ENCODE measurements at regions not wholly inside any gene's neighbourhood (a gene's known extent, or its start where the extent isn't known, plus 50 kb on each side); places are given as distances from the start of the nearest gene placed in this dataset.

- no peak for TF ChIP-seq ZBTB7A (IDR thresholded peaks at IDR 0.05; ENCODE audit: low read depth)
- no peak for TF ChIP-seq EP300 (IDR thresholded peaks at IDR 0.05; ENCODE audit: borderline replicate concordance)
- TF ChIP-seq RAD21 (IDR thresholded peaks at IDR 0.05; ENCODE audit: low read depth): peak; percentile 47
- TF ChIP-seq CEBPB (IDR thresholded peaks at IDR 0.05): peak; percentile 57; the same call in 1 of the 2 replicates
- no peak for TF ChIP-seq YY1 (IDR thresholded peaks at IDR 0.05; ENCODE audit: low read depth)
These were observed 73.1 kb upstream of the FMR1 start for GRCh38 chrX:147838465-147839131.

- no peak for TF ChIP-seq ZBTB7A (IDR thresholded peaks at IDR 0.05; ENCODE audit: low read depth)
- TF ChIP-seq RAD21 (IDR thresholded peaks at IDR 0.05; ENCODE audit: low read depth): no peak
- TF ChIP-seq CEBPB (IDR thresholded peaks at IDR 0.05): no peak
- TF ChIP-seq TEAD4 (IDR thresholded peaks at IDR 0.05): no peak
- TF ChIP-seq, protein P1, sequence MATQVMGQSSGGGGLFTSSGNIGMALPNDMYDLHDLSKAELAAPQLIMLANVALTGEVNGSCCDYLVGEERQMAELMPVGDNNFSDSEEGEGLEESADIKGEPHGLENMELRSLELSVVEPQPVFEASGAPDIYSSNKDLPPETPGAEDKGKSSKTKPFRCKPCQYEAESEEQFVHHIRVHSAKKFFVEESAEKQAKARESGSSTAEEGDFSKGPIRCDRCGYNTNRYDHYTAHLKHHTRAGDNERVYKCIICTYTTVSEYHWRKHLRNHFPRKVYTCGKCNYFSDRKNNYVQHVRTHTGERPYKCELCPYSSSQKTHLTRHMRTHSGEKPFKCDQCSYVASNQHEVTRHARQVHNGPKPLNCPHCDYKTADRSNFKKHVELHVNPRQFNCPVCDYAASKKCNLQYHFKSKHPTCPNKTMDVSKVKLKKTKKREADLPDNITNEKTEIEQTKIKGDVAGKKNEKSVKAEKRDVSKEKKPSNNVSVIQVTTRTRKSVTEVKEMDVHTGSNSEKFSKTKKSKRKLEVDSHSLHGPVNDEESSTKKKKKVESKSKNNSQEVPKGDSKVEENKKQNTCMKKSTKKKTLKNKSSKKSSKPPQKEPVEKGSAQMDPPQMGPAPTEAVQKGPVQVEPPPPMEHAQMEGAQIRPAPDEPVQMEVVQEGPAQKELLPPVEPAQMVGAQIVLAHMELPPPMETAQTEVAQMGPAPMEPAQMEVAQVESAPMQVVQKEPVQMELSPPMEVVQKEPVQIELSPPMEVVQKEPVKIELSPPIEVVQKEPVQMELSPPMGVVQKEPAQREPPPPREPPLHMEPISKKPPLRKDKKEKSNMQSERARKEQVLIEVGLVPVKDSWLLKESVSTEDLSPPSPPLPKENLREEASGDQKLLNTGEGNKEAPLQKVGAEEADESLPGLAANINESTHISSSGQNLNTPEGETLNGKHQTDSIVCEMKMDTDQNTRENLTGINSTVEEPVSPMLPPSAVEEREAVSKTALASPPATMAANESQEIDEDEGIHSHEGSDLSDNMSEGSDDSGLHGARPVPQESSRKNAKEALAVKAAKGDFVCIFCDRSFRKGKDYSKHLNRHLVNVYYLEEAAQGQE (IDR thresholded peaks at IDR 0.05; ENCODE audit: low read depth): no peak
These were observed 65.0 kb upstream of the FMR1 start for GRCh38 chrX:147846676-147847075.

- no peak for TF ChIP-seq CEBPB (IDR thresholded peaks at IDR 0.05)
- no peak for TF ChIP-seq NFIC (IDR thresholded peaks at IDR 0.05)
- TF ChIP-seq, protein P2, sequence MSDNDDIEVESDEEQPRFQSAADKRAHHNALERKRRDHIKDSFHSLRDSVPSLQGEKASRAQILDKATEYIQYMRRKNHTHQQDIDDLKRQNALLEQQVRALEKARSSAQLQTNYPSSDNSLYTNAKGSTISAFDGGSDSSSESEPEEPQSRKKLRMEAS (IDR thresholded peaks at IDR 0.05): no peak
- no peak for TF ChIP-seq EGR1 (IDR thresholded peaks at IDR 0.05)
- TF ChIP-seq TEAD4 (IDR thresholded peaks at IDR 0.05): no peak
- TF ChIP-seq RAD21 (IDR thresholded peaks at IDR 0.05; ENCODE audit: low read depth): no peak
- TF ChIP-seq, protein P3, sequence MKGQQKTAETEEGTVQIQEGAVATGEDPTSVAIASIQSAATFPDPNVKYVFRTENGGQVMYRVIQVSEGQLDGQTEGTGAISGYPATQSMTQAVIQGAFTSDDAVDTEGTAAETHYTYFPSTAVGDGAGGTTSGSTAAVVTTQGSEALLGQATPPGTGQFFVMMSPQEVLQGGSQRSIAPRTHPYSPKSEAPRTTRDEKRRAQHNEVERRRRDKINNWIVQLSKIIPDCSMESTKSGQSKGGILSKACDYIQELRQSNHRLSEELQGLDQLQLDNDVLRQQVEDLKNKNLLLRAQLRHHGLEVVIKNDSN (IDR thresholded peaks at IDR 0.05): no peak
- TF ChIP-seq, protein P1 (IDR thresholded peaks at IDR 0.05; ENCODE audit: low read depth): no peak
- no peak for TF ChIP-seq EP300 (IDR thresholded peaks at IDR 0.05; ENCODE audit: borderline replicate concordance)
- no peak for TF ChIP-seq ZBTB7A (IDR thresholded peaks at IDR 0.05; ENCODE audit: low read depth)
- no peak for TF ChIP-seq TAF1 (IDR thresholded peaks at IDR 0.05; ENCODE audit: low read depth)
- TF ChIP-seq YY1 (IDR thresholded peaks at IDR 0.05; ENCODE audit: low read depth): no peak
- no peak for TF ChIP-seq TCF12 (IDR thresholded peaks at IDR 0.05; ENCODE audit: low read depth)
- no peak for TF ChIP-seq CREB1 (IDR thresholded peaks at IDR 0.05; ENCODE audit: low read depth)
- no peak for TF ChIP-seq FOXM1 (IDR thresholded peaks at IDR 0.05; ENCODE audit: borderline replicate concordance, low read depth)
These were observed 63.7 kb upstream of the FMR1 start for GRCh38 chrX:147847999-147848398.

DNA sequence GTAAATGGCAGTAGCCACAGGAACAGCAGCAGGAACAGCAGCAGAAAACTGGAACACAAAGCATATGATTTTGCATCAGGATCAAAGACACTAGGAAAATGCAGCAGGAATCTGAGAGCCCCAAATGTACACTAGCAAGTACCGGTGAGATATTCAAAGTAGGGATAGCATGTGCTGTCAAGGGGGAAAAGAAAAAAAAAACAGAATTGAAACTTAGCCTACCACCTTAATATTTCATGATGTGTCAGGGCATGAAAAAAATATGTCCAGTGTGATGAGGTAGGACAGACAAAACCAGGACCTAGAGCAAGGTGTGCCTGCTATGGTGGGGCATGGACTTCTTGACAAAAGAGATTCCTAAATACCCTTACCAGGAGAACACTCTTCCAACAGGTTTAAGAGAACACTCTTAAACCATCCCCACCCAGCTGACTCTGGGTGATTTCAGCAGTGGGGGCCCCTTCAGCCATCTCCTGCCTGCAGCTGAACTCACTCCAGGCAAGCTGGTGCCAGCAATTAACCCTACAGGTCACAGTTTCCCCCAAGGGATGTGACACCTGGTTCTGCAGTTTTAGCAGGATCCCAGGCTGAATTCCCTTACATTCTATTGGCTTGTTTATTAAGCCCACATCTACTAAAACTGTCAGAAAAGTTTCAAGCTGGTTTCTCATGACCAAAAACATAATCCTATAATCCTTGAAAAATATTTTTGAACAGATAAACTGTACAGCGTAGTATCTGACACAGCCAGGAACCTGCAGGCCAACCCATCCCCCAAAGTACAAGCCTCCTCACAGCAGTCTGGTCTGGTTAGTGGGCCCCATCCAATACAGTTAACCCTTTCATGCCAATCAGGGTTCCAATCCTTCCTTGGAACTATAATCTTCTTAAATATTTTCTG is 62.9 kb upstream of the FMR1 start:
- no peak for TF ChIP-seq CREB1 (IDR thresholded peaks at IDR 0.05; ENCODE audit: low read depth)
- TF ChIP-seq YY1 (IDR thresholded peaks at IDR 0.05; ENCODE audit: low read depth): no peak
- no peak for TF ChIP-seq NFIC (IDR thresholded peaks at IDR 0.05)
- TF ChIP-seq EP300 (IDR thresholded peaks at IDR 0.05; ENCODE audit: borderline replicate concordance): no peak
- TF ChIP-seq CEBPB (IDR thresholded peaks at IDR 0.05): no peak

GRCh38 chrX:147850875-147851274 is 60.8 kb upstream of the FMR1 start:
- TF ChIP-seq CEBPB (IDR thresholded peaks at IDR 0.05) (no peak), CREB1 (IDR thresholded peaks at IDR 0.05; ENCODE audit: low read depth) (no peak), TAF1 (IDR thresholded peaks at IDR 0.05; ENCODE audit: low read depth) (no peak), TCF12 (IDR thresholded peaks at IDR 0.05; ENCODE audit: low read depth) (no peak), RAD21 (IDR thresholded peaks at IDR 0.05; ENCODE audit: low read depth) (no peak)
- TF ChIP-seq, protein P2 (IDR thresholded peaks at IDR 0.05): no peak

- TF ChIP-seq TAF1 (IDR thresholded peaks at IDR 0.05; ENCODE audit: low read depth): no peak
- TF ChIP-seq ZBTB7A (IDR thresholded peaks at IDR 0.05; ENCODE audit: low read depth): no peak
- no peak for TF ChIP-seq RAD21 (IDR thresholded peaks at IDR 0.05; ENCODE audit: low read depth)
- TF ChIP-seq, protein P2 (IDR thresholded peaks at IDR 0.05): no peak
- TF ChIP-seq CEBPB (IDR thresholded peaks at IDR 0.05): no peak
- no peak for TF ChIP-seq TCF12 (IDR thresholded peaks at IDR 0.05; ENCODE audit: low read depth)
- TF ChIP-seq, protein P3 (IDR thresholded peaks at IDR 0.05): no peak
These were observed 58.0 kb upstream of the FMR1 start for GRCh38 chrX:147853701-147854100.
